ENCODE measurements at regions not wholly inside any gene's neighbourhood (a gene's known extent, or its start where the extent isn't known, plus 50 kb on each side); places are given as distances from the start of the nearest gene placed in this dataset.

DNA sequence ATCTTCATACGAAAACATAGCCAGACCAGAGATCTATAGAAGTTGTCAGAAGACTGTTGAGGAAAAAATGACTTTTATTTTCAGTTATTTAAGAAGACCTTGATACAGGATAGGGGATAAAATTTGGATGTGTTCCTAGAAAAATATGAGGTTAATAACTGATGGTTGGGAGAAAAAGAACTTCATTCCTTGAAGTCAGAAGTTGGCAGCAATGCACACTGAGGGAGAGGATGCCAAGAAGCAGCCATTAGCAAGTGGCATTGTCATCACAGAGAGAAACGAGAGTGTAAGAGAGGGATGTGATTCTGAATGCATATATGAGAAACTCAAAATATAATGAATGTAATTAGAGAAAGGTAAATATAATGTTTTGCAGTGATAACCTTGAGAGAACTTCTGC, 382.1 kb upstream of the EPHA5 start:
- BruUV-seq (replicated peaks) = no TSS peak
- no peaks in the 10 kb centered on the region for H3K4me1 ChIP-seq (ENCODE audit: insufficient read depth, low read length)
- no peak overlapping the region for H3K4me2 ChIP-seq (ENCODE audit: low read depth, low read length)
- POLR2A ChIA-PET = no interaction called here
- CTCF ChIA-PET (ENCODE audit: low intra/inter-chr PET ratio, low total read pairs) = no interaction called here
- DNase-seq (ENCODE audit: low spot score) = no peak
- intact Hi-C loops (cut with micrococcal nuclease; ENCODE audit: unreplicated experiment) = no loop called here
- no peak overlapping the region for H3K9ac ChIP-seq (ENCODE audit: insufficient read depth, low read depth, low read length)
- no peaks in the 10 kb centered on the region for H3K27me3 ChIP-seq (ENCODE audit: control insufficient read depth in 1 of 2, insufficient read depth in 2 of 2, low read length in 2 of 2)
- ATAC-seq = no peak
- TF ChIP-seq CEBPG (CRISPR knock-in tag; IDR thresholded peaks at IDR 0.05) (no peak), RXRA (CRISPR knock-in tag; IDR thresholded peaks at IDR 0.05) (no peak), ZNF629 (CRISPR knock-in tag; conservative IDR thresholded peaks at IDR 0.05) (no peak), CHCHD3 (CRISPR knock-in tag; IDR thresholded peaks at IDR 0.05) (no peak), ERF (CRISPR knock-in tag; IDR thresholded peaks at IDR 0.05) (no peak), RAD21 (CRISPR knock-in tag; IDR thresholded peaks at IDR 0.05) (no peak), ZNF777 (CRISPR knock-in tag; IDR thresholded peaks at IDR 0.05) (no peak), AGO2 (optimal IDR thresholded peaks at IDR 0.05; ENCODE audit: low read depth, low read length) (no peak), TARDBP (CRISPR knock-in tag; IDR thresholded peaks at IDR 0.05) (no peak), ZMAT3 (CRISPR knock-in tag; conservative IDR thresholded peaks at IDR 0.05) (no peak), HNRNPLL (IDR thresholded peaks at IDR 0.05; ENCODE audit: low read depth, low read length, poor library complexity, severe bottlenecking) (no peak), FOSL2 (CRISPR knock-in tag; IDR thresholded peaks at IDR 0.05) (no peak), SPEN (CRISPR knock-in tag; IDR thresholded peaks at IDR 0.05; ENCODE audit: low read depth) (no peak)
- TF ChIP-seq, protein P1, sequence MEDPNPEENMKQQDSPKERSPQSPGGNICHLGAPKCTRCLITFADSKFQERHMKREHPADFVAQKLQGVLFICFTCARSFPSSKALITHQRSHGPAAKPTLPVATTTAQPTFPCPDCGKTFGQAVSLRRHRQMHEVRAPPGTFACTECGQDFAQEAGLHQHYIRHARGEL (CRISPR knock-in tag; IDR thresholded peaks at IDR 0.05) = no peak
- H3K27ac ChIP-seq (ENCODE audit: extremely low read length, insufficient read depth, low read length) = no peak overlapping the region
- WGBS (ENCODE audit: low lambda C conversion rate) = 50% methylated on average over 2 of the region's 2 CpGs
- H3K36me3 ChIP-seq (replicated peaks in 1 of 2; ENCODE audit: control insufficient read depth in 1 of 2, insufficient read depth in 2 of 2, low read length in 2 of 2) = no peaks in the 10 kb centered on the region
- H2AFZ ChIP-seq (ENCODE audit: low read length) = no peak overlapping the region
- H3K9me3 ChIP-seq (ENCODE audit: low read length) = no peaks in the 10 kb centered on the region
- no peaks in the 10 kb centered on the region for H3K79me2 ChIP-seq (ENCODE audit: insufficient read depth, low read length)
- in situ Hi-C loops (cut with HindIII; ENCODE audit: extremely low pct_ligation_motif_present, low pct_unique_long_range_greater_than_20kb) = no loop called here
- no peak for FAIRE-seq
- H3K4me3 ChIP-seq (replicated peaks in 1 of 3; ENCODE audit: insufficient read depth in 1 of 3, low read depth in 2 of 3, low read length in 3 of 3) = no peak overlapping the region
- H4K20me1 ChIP-seq (ENCODE audit: insufficient read depth, low read length) = no peaks in the 10 kb centered on the region

Measured in HepG2 (cell line).